Glomerular endothelial cell (primary cell): ENCODE measurements at regions not wholly inside any gene's neighbourhood (a gene's known extent, or its start where the extent isn't known, plus 50 kb on each side); places are given as distances from the start of the nearest gene placed in this dataset.
"Not testable (repeated sequence)": the region's sequence is repeated elsewhere in the genome, so short reads cannot be mapped to it uniquely, and the experiment has no call there.

Source experiments
- DNase-seq: peaks from one replicate; pipeline ENCODE4 v3.0.0-alpha.2; 2011; ENCODE audit warnings: low read depth, low spot score; ENCODE audit errors: extremely low read depth

DNA sequence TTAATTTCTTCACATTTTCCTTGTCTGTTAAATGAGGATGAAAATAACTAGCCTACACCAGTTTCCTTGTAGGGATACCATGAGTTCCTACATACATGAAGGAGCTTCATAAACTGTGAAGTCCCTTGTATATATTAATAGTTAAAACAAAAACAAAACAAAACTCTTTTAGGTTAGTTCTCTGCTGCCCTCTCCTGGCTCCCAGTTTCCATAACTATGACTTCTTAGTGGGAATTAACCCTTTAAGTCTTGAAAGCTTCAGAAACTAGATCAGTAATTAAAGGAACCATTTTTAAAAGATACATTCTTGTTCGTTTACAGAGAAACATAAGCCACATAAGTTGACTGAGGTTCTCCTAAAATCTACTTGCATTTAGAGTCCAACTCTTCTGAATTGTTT lies 500.0 kb upstream of the C9orf72 start:
- DNase-seq: no peak

GRCh38 chr9:28079677-28080076 lies 506.4 kb upstream of the C9orf72 start:
- DNase-seq: no peak

- DNase-seq: no peak
Measured at GRCh38 chr9:28082671-28083070, 509.4 kb upstream of the C9orf72 start.

GRCh38 chr9:28086881-28087280 lies 513.6 kb upstream of the C9orf72 start:
- DNase-seq: no peak

DNA sequence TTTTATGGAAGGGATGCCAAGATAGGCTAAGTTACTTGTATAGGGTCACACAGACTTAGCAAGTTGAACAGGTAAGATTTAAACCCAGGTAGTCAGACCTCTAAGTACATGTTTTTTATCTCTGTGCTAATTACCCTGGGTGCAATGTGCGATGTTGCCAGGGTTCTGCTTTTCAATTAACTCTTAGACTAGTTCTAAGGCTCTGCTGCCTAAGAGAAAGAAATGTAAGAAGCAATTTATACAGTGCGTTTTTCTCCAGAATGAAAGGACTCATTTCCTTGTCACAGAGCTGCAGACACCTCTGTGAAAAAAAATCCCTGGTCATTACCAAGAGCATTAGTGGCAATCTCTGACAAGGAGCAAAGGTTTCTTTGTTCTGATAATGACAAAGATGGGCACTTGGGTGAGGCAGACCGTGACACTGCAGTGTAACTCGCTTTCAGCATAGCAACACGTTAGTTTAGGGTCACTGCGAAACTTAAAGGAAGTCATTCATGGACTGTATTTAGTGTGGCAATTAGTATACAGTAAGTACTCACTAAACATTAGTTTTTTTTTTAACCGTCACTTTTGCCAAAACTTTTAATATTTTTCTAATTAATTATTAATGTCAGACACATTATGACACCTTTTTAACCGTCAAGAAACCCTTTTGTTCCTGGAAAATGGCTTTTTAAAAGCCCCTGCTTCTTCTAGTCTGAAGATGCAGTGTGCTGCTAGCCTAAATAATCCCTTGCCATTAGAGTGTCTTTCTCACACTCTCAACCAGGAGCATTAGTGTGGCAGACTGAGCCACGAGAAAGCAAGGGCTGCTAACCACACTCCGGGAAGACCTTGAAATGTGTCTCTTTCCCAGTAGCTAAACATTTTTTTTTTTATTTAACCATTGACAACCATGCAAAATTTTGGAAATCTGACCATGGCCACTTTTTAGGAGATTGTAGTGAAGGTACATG lies 520.0 kb upstream of the C9orf72 start:
- no peak for DNase-seq

- DNase-seq: no peak
Measured at GRCh38 chr9:28101509-28101908, 528.2 kb upstream of the C9orf72 start.

GRCh38 chr9:28105001-28105400 lies 531.7 kb upstream of the C9orf72 start:
- no peak for DNase-seq

DNA sequence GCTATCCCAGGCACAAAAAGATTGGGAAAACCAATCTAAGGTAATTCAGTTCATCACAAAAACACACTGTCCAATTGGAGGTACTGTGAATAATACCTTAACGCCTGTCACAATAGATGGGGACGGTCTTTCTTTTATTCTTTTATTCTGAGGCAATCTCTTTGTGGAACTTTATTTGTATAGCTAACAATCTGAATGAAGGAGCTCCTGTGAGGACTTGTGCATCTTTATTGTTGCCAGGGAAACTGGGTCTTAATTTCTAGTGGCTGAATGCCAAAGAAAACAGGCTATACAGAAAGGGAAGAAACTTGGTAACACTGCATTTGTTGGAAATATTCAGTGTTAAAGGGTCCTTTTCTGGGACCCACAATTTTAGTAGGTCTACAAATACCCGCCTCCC lies 546.9 kb upstream of the C9orf72 start:
- no peak for DNase-seq

DNA sequence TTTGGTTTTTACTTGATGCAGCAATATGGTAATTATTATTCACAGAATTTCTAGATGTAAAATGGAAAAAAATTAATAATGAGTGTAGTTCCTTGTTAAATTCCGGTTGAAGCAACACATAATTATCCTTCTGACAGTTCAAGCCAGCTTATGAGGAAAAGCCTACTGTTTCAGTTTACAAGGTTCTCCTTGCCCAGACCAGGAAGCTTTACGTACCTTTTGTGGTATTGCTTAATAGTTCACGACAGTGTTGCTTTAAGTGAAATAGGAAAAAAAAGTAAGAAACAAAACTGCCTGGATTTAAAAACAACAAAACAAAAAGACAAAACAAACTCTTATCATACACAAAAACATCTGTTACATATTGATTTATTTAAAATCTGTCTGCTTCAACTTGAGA lies 547.3 kb upstream of the C9orf72 start:
- DNase-seq: no peak

DNA sequence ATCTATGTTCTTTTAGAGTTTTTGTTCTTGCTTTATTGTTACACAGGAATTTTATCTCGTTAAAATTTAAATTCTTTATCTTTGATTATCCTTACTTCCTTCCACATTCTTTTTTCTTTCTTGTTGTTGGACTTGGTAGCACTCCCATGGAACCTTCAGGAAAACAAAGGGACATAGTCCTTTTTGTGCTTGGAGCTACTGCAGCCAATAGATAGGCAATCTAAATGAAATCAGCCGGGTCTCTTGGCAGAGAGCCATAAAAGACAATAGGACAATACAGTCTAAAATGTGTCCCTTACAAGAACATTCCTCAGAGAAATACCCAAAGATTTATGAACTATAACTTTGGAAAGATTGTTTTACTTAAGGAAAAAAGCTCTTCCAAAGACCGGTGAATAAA lies 548.1 kb upstream of the C9orf72 start:
- DNase-seq: no peak

GRCh38 chr9:28124917-28125316 lies 551.6 kb upstream of the C9orf72 start:
- DNase-seq: no peak

DNA sequence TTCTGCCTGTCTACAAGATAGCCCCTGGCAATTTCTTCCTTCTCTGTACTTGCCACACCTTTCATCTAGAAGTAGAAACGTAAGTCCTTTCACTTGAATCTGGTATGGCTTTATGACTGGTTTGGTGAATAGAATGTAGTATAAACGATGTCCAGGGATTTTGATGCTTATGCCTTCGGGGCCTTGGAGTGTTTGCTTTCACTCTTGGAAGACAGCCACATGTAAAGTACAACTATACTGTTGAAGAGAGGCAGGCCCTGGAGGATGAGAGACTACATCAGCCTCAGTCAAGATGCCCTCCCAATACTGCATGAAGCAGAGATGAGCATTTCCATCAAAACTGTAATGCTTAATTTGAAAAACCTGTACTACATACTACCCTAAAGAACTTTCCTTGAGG lies 553.8 kb upstream of the C9orf72 start:
- DNase-seq: no peak

GRCh38 chr9:28134446-28134976 lies 561.2 kb upstream of the C9orf72 start:
- DNase-seq: no peak

DNA sequence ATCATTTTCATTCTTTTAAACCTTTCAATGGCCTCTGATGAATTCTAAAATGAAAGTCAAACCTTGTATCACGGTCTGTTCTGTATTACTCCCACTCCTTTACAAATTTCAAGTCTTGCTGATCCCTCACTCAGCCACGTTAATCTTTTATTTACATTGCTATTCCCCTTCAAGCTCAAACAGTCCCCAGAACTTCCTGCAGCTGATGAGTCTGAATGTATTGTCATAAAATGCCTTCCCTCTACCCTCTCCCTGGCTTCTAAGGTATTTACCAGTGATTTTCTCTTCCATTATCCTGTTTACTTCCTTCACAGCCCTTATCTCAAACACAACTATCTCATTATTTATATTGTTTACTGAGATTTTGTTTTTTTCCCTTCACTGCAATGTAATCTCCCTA lies 562.3 kb upstream of the C9orf72 start:
- no peak for DNase-seq

DNA sequence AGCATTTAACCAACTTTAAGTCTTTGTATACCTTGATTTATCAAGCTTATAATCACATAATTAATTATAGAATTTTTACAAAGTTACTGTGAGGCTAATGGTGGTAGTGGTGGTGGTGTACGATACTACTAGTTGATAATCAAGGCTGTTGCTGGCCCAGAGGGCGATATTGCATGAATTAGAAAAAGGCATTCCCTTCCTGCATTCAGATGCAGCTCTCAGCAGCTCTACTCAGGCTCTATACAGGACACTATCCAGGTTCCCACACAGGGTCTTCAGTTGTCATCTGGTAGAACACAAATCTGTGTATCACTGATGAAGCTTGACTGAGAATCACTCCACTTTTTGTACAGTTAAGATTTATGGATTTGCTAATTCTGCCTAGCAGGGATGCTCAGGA lies 562.8 kb upstream of the C9orf72 start:
- DNase-seq: no peak

GRCh38 chr9:28147430-28147829 lies 574.1 kb upstream of the C9orf72 start:
- not testable (repeated sequence) for DNase-seq

GRCh38 chr9:28147923-28148597 lies 574.8 kb upstream of the C9orf72 start:
- not testable (repeated sequence) for DNase-seq

DNA sequence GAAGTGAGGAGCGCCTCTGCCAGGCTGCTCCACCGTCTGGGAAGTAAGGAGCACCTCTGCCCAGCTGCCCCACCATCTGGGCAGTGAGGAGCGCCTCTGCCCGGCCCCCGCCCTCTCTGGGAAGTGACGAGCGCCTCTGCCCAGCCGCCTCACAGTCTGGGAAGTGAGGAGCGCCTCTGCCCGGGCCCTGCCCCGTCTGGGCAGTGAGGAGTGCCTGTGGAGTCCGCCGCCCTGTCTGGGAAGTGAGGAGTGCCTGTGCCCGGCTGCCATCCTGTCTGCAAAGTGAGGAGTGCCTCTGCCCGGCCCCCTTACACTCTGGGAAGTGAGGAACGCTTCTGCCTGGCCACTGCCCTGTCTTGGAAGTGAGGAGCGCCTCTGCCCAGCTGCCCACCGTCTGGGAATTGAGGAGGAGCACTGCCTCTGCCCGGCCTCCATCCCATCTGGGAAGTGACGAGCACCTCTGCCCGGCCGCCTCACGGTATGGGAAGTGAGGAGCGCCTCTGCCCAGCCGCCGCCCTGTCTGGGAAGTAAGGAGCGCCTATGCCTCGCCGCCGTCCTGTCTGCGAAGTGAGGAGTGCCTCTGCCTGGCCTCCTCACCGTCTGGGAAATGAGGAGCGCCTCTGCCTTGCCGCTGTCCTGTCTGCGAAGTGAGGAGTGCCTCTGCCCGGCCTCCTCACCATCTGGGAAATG lies 576.2 kb upstream of the C9orf72 start:
- DNase-seq: not testable (repeated sequence)

DNA sequence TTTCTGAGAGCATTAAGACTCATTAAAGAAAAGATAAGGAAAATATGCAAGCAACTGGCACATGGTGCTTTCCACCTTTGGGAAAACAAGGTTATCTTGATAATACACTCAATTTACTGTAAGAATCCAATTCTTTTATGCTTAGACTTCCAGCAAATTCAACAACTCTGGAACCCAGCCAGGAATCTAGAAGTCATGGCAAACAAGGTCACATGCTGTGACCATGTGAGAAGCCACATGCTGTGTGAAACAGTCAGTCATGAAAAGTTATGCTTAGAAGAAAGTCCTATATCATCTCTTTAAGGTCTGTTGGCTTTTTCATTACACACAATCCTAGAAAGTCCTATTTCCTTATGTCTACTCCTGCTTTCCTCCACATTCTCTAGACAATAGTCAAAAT lies 581.8 kb upstream of the C9orf72 start:
- no peak for DNase-seq

DNA sequence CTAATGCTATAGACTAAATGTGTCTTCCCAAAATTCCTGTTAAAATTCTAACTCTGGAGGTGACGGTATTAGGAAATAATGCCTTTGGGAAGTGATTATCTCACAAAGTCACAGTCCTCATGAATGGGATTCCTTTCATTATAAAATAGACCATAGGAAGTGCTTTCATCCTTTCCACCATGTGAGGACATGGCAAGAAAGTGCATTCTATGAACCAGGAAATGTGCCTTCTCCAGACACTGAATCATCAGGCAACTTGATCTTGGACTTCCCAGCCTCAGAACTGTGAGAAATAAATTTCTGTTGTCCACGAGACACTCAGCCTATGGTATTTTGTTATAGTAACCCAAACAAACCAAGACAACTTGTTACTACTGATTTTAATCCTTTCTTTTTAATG lies 582.4 kb upstream of the C9orf72 start:
- DNase-seq: no peak

DNA sequence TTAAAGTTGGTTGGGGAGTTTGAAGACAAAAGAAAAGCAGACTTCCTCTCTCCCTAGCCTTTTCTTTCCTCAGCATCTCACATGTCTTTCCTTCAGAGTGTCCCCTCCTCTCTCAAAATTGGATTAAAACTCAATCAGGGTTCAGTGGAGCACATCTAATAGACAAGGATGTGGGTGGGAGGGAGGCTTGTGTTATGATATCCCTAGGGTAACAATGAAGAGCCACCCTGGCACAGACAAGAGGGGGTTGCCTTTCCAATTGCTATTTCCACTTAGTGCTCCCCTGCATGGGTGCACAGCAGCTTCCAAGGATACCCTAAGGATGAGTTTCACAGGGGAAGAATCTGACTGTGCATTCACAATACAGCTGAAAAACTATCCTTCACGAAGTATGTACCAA lies 585.2 kb upstream of the C9orf72 start:
- DNase-seq: no peak
